Caco-2 (cell line): ENCODE measurements at regions not wholly inside any gene's neighbourhood (a gene's known extent, or its start where the extent isn't known, plus 50 kb on each side); places are given as distances from the start of the nearest gene placed in this dataset.
"Not testable (repeated sequence)": the region's sequence is repeated elsewhere in the genome, so short reads cannot be mapped to it uniquely, and the experiment has no call there.

ENCODE experiments used
- BruUV-seq: library from RNA; stranded (reverse); fragments of 400-500 nt; replicated peaks from 2 replicates; lab custom pipeline; 2021; lab: Mats Ljungman, UMichigan
- CTCF ChIA-PET: fragments of 300-600 bp; sonication (Branson Sonifier 250); formaldehyde crosslinking; loops from one replicate; lab custom pipeline; 2022; ENCODE audit warnings: antibody characterized with exemption; lab: Charles Lee
- POLR2A ChIA-PET: fragments of 300-600 bp; sonication (Branson Sonifier 250); formaldehyde crosslinking; loops from one replicate; lab custom pipeline; 2022; ENCODE audit warnings: antibody characterized with exemption; lab: Charles Lee
- DNase-seq, 2 experiments: peaks; one replicate each; pipeline versions ENCODE4 v3.0.0 to v3.0.0-alpha.2; 2020 to 2022
- H3K27me3 ChIP-seq: replicated peaks from 2 replicates; pipeline ENCODE4 v1.6.0; 2011; ENCODE audit warnings: low read length; ENCODE audit not compliant: control insufficient read depth, insufficient read depth
- H3K36me3 ChIP-seq: 2 replicates; pipeline ENCODE4 v1.5.1; 2011; ENCODE audit warnings: low read length; ENCODE audit not compliant: control insufficient read depth, insufficient read depth
- H3K4me1 ChIP-seq: fragments of 250-450 bp; sonication (Bioruptor Pico); 2 replicates; pipeline ENCODE4 v1.5.1; 2020; ENCODE audit warnings: mild to moderate bottlenecking
- H3K4me3 ChIP-seq: 2 replicates; pipeline ENCODE4 v1.5.1; 2011; ENCODE audit warnings: low read depth, mild to moderate bottlenecking, control low read depth, low read length
- H3K9me3 ChIP-seq: fragments of 250-450 bp; sonication (Bioruptor Pico); 2 replicates; pipeline ENCODE4 v1.5.1; 2020; ENCODE audit warnings: mild to moderate bottlenecking, moderate library complexity
- H3K27ac Mint-ChIP-seq: one replicate; pipeline ENCODE4 v1.8.0; 2022; ENCODE audit warnings: mixed read lengths; ENCODE audit not compliant: unreplicated experiment
- H3K27me3 Mint-ChIP-seq: one replicate; pipeline ENCODE4 v1.8.0; 2022; ENCODE audit warnings: mixed read lengths; ENCODE audit not compliant: insufficient read depth, unreplicated experiment
- H3K36me3 Mint-ChIP-seq: one replicate; pipeline ENCODE4 v1.8.0; 2022; ENCODE audit warnings: mild to moderate bottlenecking, mixed read lengths; ENCODE audit not compliant: insufficient read depth, unreplicated experiment
- H3K4me1 Mint-ChIP-seq: one replicate; pipeline ENCODE4 v1.8.0; 2022; ENCODE audit warnings: low read depth, mixed read lengths; ENCODE audit not compliant: unreplicated experiment
- H3K4me3 Mint-ChIP-seq: one replicate; pipeline ENCODE4 v1.8.0; 2022; ENCODE audit warnings: mild to moderate bottlenecking, moderate library complexity, mixed read lengths; ENCODE audit not compliant: unreplicated experiment
- H3K9me3 Mint-ChIP-seq: one replicate; pipeline ENCODE4 v1.8.0; 2022; ENCODE audit warnings: mixed read lengths; ENCODE audit not compliant: unreplicated experiment
- CTCF ChIP-seq, 2 experiments: fragments of 200-600 bp in 1 of 2; IDR thresholded peaks; 1 replicate in 1 of 2; 2 replicates in 1 of 2; pipeline versions ENCODE4 v1.5.1 to v1.8.0; 2011 to 2022; ENCODE audit warnings: antibody characterized with exemption in 1 of 2, control low read depth in 1 of 2, inconsistent platforms in 1 of 2, low read depth in 1 of 2, low read length in 1 of 2, mild to moderate bottlenecking in 1 of 2, moderate library complexity in 1 of 2; ENCODE audit not compliant: insufficient read depth in 1 of 2, severe bottlenecking in 1 of 2, unreplicated experiment in 1 of 2
- intact Hi-C: fragments of 100-400 bp; cut with micrococcal nuclease; formaldehyde crosslinking; loops from one replicate; pipeline ENCODE4 v1.10.0; 2022; ENCODE audit not compliant: unreplicated experiment

GRCh38 chr12:45518291-45519235, 210.9 kb upstream of the ARID2 start:
- BruUV-seq, result no TSS peak
- Histone ChIP-seq H3K4me1 (no peaks in the 10 kb centered on the region), H3K9me3 (no peaks in the 10 kb centered on the region), H3K36me3 (no peaks in the 10 kb centered on the region), H3K27me3 (no peaks in the 10 kb centered on the region), H3K4me3 (no peak overlapping the region)
- intact Hi-C loops, result no loop called here
- Mint-ChIP-seq H3K27me3 (no peaks in the 10 kb centered on the region), H3K27ac (no peak overlapping the region), H3K36me3 (no peaks in the 10 kb centered on the region), H3K9me3 (peaks cover 12% of the 10 kb centered on the region), H3K4me1 (no peaks in the 10 kb centered on the region), H3K4me3 (no peak overlapping the region)
- DNase-seq, result no peak
- POLR2A ChIA-PET, result no interaction called here
- no peak for TF ChIP-seq CTCF (IDR thresholded peaks at IDR 0.05; ENCODE audit: insufficient read depth in 1 of 2, low read depth in 1 of 2, low read length in 1 of 2, severe bottlenecking in 1 of 2, unreplicated experiment in 1 of 2)
- CTCF ChIA-PET, result no interaction called here

GRCh38 chr12:45522227-45522626, 207.3 kb upstream of the ARID2 start:
- POLR2A ChIA-PET, result no interaction called here
- no peaks in the 10 kb centered on the region for H3K9me3 ChIP-seq
- Mint-ChIP-seq H3K27me3 (no peaks in the 10 kb centered on the region), H3K9me3 (peaks cover 35% of the 10 kb centered on the region), H3K36me3 (no peaks in the 10 kb centered on the region), H3K4me1 (no peaks in the 10 kb centered on the region), H3K4me3 (no peak overlapping the region), H3K27ac (no peak overlapping the region)
- H3K4me3 ChIP-seq, result no peak overlapping the region
- no peaks in the 10 kb centered on the region for H3K4me1 ChIP-seq
- DNase-seq, result no peak
- BruUV-seq, result no TSS peak
- CTCF ChIA-PET, result interaction anchor here (0.7 kb wide), 1 partner anchor 21 kb away, joined by 3 read pairs; no protein-coding TSS in a partner anchor
- no peaks in the 10 kb centered on the region for H3K27me3 ChIP-seq
- TF ChIP-seq CTCF (IDR thresholded peaks at IDR 0.05; ENCODE audit: insufficient read depth in 1 of 2, low read depth in 1 of 2, low read length in 1 of 2, severe bottlenecking in 1 of 2, unreplicated experiment in 1 of 2), result no peak
- intact Hi-C loops, result no loop called here
- no peaks in the 10 kb centered on the region for H3K36me3 ChIP-seq

- H3K9me3 Mint-ChIP-seq, result peaks cover 43% of the 10 kb centered on the region
- H3K4me1 Mint-ChIP-seq, BruUV-seq, H3K27ac Mint-ChIP-seq, H3K36me3 ChIP-seq, DNase-seq, H3K4me3 Mint-ChIP-seq, H3K4me3 ChIP-seq, POLR2A ChIA-PET, H3K9me3 ChIP-seq, H3K27me3 ChIP-seq, H3K36me3 Mint-ChIP-seq, intact Hi-C loops, H3K27me3 Mint-ChIP-seq, H3K4me1 ChIP-seq: not testable (repeated sequence)
- CTCF ChIA-PET, result interaction anchor here (0.8 kb wide), 1 partner anchor 124 kb away, joined by 3 read pairs; no protein-coding TSS in a partner anchor
These were observed 202.7 kb upstream of the ARID2 start for GRCh38 chr12:45526823-45527222.
